ENCODE measurements at regions not wholly inside any gene's neighbourhood (a gene's known extent, or its start where the extent isn't known, plus 50 kb on each side); places are given as distances from the start of the nearest gene placed in this dataset.

- TF ChIP-seq MAZ (IDR thresholded peaks at IDR 0.05; ENCODE audit: borderline replicate concordance, low read depth, low read length) (no peak), FOS (IDR thresholded peaks at IDR 0.05; ENCODE audit: low read depth, low read length) (no peak), MXI1 (IDR thresholded peaks at IDR 0.05; ENCODE audit: borderline replicate concordance, low read depth, low read length) (no peak), ELK1 (IDR thresholded peaks at IDR 0.05; ENCODE audit: borderline replicate concordance, low read depth, low read length) (no peak), MAFK (IDR thresholded peaks at IDR 0.05; ENCODE audit: low read depth, low read length) (no peak), NFE2L2 (IDR thresholded peaks at IDR 0.05; ENCODE audit: low read depth, low read length) (no peak), BHLHE40 (IDR thresholded peaks at IDR 0.05; ENCODE audit: low read depth, low read length) (no peak)
- no peak for DNase-seq
- H3K9me1 ChIP-seq (ENCODE audit: insufficient read depth, low read length) = no peaks in the 10 kb centered on the region
- no peak overlapping the region for H2BK15ac ChIP-seq (ENCODE audit: low read depth, low read length)
- no peak overlapping the region for H3K4me3 ChIP-seq (ENCODE audit: insufficient read depth, low read depth, low read length)
- H2AK9ac ChIP-seq (replicated peaks; ENCODE audit: low read depth, low read length, poor library complexity) = no peak overlapping the region
- H3K4me1 ChIP-seq (ENCODE audit: control insufficient read depth, insufficient read depth, low read length) = no peaks in the 10 kb centered on the region
- ChIA-PET POLR2A (ENCODE audit: unreplicated experiment) (no interaction called here), CTCF (no interaction called here)
- H3K23ac ChIP-seq (ENCODE audit: low read depth, low read length) = no peak overlapping the region
- no peak overlapping the region for H2BK120ac ChIP-seq (ENCODE audit: low read depth, low read length)
- no peak overlapping the region for H2BK5ac ChIP-seq (ENCODE audit: low read depth, low read length, poor library complexity, severe bottlenecking)
- H3K9me3 ChIP-seq (ENCODE audit: control insufficient read depth, insufficient read depth, low read length) = peaks cover 11% of the 10 kb centered on the region; the same call in 1 of the 2 replicates
- no peak overlapping the region for H3K27ac ChIP-seq (ENCODE audit: insufficient read depth, low read length)
- BruUV-seq (replicated peaks) = no TSS peak
- H3K36me3 ChIP-seq (ENCODE audit: control insufficient read depth, insufficient read depth, low read length) = no peaks in the 10 kb centered on the region
- H3K56ac ChIP-seq (ENCODE audit: extremely low read depth, insufficient read depth, low read length) = no peak overlapping the region
- no peak overlapping the region for H4K8ac ChIP-seq (ENCODE audit: low read depth in 2 of 2, low read length in 2 of 2)
- H4K91ac ChIP-seq (ENCODE audit: insufficient read depth, low read depth, low read length) = no peak overlapping the region
- H2BK20ac ChIP-seq (ENCODE audit: low read depth, low read length) = no peak overlapping the region
- no peak overlapping the region for H3K4me2 ChIP-seq (ENCODE audit: low read depth, low read length)
- in situ Hi-C loops (cut with MboI; ENCODE audit: low sequenced_read_pairs) = no loop called here
- no peak for ATAC-seq (ENCODE audit: low read depth)
- H3K14ac ChIP-seq (replicated peaks; ENCODE audit: low read depth, low read length) = no peak overlapping the region
- no peaks in the 10 kb centered on the region for H3K79me1 ChIP-seq (ENCODE audit: low read depth in 1 of 2, low read length in 2 of 2)
- H3K18ac ChIP-seq (ENCODE audit: low read depth, low read length) = no peak overlapping the region
- H4K5ac ChIP-seq (ENCODE audit: low read depth, low read length) = no peak overlapping the region
- no peak overlapping the region for H2AK5ac ChIP-seq (ENCODE audit: low read depth, low read length)
- no peak overlapping the region for H2AFZ ChIP-seq (replicated peaks; ENCODE audit: low read length, poor library complexity)
- no peak overlapping the region for H3K4ac ChIP-seq (ENCODE audit: low read depth, low read length)
- no peak overlapping the region for H3K9ac ChIP-seq (ENCODE audit: low read depth, low read length)
- intact Hi-C loops (cut with micrococcal nuclease) = no loop called here
- no peaks in the 10 kb centered on the region for H3K27me3 ChIP-seq (ENCODE audit: control insufficient read depth, insufficient read depth, low read length)
- dilution Hi-C loops (cut with HindIII; ENCODE audit: low sequenced_read_pairs, unreplicated experiment) = no loop called here
- H4K20me1 ChIP-seq (ENCODE audit: insufficient read depth, low read length) = no peaks in the 10 kb centered on the region
These were observed 173.0 kb upstream of the TOM1L1 start for GRCh38 chr17:54727624-54728023.

Data from IMR-90 (cell line).